LNCaP clone FGC (cell line): ENCODE measurements at regions not wholly inside any gene's neighbourhood (a gene's known extent, or its start where the extent isn't known, plus 50 kb on each side); places are given as distances from the start of the nearest gene placed in this dataset.

Experiments used
- DNase-seq: peaks from one replicate; pipeline ENCODE4 v3.0.0-alpha.2; 2011; ENCODE audit warnings: low read depth
- H3K4me3 ChIP-seq: 2 replicates; pipeline ENCODE4 v1.5.1; 2011; ENCODE audit warnings: mild to moderate bottlenecking, low read depth, low read length, control low read depth
- TF ChIP-seq, protein P1 (sequence below): IDR thresholded peaks from 2 replicates; pipeline ENCODE4 v1.5.1; 2012; ENCODE audit warnings: mild to moderate bottlenecking; ENCODE audit not compliant: control insufficient read depth, insufficient read depth; ENCODE audit errors: extremely low read depth

DNA sequence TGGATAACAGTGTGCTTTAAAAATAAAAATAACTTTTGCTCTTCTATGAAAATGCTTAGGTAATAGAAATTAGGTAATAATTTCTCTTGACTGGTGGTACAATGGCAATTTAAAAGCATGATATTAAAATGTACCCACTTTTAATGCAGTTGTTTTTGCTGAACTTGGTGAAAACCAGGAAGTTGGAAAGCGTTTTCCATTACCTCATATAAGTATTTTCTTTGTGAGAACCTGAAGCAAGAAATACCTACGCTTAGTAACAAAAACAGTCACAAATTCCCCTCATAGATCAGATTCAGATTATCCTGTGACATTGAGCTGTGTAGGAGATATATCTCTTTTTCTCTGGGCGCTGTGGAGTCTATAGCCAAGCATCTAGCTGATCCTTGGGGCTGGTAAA is 689.0 kb upstream of the FZD8 start:
- TF ChIP-seq, protein P1, sequence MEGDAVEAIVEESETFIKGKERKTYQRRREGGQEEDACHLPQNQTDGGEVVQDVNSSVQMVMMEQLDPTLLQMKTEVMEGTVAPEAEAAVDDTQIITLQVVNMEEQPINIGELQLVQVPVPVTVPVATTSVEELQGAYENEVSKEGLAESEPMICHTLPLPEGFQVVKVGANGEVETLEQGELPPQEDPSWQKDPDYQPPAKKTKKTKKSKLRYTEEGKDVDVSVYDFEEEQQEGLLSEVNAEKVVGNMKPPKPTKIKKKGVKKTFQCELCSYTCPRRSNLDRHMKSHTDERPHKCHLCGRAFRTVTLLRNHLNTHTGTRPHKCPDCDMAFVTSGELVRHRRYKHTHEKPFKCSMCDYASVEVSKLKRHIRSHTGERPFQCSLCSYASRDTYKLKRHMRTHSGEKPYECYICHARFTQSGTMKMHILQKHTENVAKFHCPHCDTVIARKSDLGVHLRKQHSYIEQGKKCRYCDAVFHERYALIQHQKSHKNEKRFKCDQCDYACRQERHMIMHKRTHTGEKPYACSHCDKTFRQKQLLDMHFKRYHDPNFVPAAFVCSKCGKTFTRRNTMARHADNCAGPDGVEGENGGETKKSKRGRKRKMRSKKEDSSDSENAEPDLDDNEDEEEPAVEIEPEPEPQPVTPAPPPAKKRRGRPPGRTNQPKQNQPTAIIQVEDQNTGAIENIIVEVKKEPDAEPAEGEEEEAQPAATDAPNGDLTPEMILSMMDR: no peak
- no peak for DNase-seq
- H3K4me3 ChIP-seq: no peak overlapping the region

DNA sequence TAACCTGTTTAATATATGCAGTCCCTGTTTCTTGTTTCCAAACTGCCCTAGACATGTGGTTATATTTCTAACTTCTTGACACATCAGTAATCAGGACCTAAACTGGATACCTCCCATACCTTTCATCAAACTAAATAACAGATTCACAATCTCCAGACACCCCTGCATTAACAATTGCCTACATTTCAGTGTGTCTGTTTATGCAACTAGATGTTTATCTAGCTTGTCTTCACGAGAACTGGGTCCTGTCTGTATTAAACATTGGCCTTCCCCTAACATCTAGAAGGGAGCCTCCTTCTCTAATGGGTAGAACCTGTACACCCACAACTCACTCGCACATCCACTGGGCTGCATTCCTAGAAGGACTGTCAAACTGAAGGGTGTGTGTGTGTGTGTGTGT is 683.7 kb upstream of the FZD8 start:
- TF ChIP-seq, protein P1: no peak
- H3K4me3 ChIP-seq: no peak overlapping the region
- no peak for DNase-seq

DNA sequence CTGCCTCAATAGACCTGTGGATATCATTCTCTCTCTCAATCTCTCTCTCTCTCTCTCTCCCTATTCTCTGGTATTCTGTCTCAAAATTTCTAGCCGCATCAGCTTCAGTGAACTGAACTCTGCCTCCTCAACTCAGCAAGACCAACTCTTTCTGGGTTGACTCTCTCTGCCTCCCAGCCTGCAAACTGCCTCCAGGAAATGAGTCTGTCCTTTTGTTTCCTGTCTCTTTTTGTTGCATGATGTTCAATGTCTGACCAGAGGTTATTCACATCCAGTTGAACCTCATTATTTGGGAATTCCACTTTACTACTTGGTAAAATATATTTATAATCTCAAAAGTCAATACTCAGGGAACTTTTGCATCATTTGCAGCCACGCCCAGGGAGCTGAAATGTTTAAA is 682.7 kb upstream of the FZD8 start:
- DNase-seq: no peak
- TF ChIP-seq, protein P1: no peak
- H3K4me3 ChIP-seq: no peak overlapping the region

DNA sequence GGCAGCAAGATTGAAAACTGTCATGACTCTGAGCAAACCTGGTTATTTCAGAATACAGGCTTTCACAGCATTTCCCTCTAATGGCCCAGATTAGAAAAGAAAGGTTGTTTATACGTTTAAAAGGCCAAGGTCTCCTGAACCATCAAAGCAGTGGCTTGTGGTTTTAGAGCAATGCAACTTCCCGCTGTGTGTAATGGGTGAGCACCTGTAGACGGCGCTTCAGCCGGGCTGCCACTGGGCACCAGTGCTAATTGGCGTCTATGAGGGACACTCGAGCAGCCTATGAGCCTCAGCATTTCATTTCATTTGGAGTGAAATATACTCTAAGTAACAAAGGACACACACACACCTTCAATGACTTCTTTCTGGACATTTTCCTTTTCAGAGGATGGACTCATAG is 671.0 kb upstream of the FZD8 start:
- TF ChIP-seq, protein P1: no peak
- no peak overlapping the region for H3K4me3 ChIP-seq
- DNase-seq: no peak

DNA sequence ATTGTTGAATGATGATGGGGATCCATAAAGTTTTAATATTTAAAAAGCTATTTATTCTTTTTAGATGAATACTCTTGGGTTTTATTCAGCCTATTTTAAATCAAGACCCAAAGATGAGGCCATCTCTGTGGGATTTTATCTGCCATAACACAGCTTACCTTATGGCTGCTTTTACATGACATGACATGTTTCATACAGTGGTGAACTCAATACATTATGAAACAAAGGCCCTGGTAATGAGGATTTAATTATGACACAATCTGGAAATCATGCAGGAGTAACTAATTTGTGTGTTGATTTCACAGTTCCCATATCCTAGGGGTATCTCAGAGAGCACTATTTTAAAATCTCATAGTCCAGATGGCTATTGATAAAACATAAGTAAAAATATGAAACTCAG is 661.8 kb upstream of the FZD8 start:
- TF ChIP-seq, protein P1: no peak
- no peak for DNase-seq
- no peak overlapping the region for H3K4me3 ChIP-seq

DNA sequence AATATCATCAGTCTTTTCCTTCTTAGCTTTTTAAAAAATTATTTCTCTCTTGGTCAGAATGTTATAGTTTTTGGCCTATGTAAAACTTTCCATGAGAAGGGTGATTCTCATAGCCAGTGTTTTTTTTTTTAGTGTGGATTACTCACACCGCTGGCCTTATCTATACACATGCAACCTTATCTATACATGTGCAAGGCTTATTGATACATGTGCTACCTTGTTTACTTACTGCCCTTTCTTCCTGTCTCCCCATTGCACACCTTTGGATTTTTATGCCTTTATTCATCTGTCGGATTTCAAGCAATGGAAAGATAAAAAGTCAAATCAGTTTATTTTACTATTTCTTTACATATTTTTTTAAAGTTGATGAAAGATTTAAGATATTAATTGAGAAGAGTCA is 660.0 kb upstream of the FZD8 start:
- H3K4me3 ChIP-seq: no peak overlapping the region
- DNase-seq: no peak

DNA sequence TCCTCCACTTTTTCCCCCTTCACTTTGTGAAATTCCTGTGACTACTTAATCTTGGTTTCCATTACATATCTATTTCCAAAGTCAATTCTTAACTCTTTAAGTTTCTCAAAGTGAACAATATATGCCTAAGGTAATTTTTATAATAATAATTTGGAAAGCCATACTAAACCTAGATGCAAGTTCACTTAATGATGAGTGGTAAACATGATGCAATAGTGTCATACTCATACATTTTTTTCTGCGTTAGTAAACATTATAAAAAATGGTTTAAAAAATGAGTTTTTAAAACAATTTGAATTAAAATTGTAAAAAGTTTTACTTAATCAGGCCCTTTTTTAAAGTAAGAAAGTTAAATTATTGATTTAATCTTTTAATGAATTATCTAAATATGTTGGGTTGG is 659.4 kb upstream of the FZD8 start:
- TF ChIP-seq, protein P1: no peak
- H3K4me3 ChIP-seq: no peak overlapping the region
- no peak for DNase-seq

More for the DNA sequence above, 660.0 kb upstream of the FZD8 start:
- TF ChIP-seq, protein P1: no peak
